GM12873 (cell line): ENCODE measurements at regions not wholly inside any gene's neighbourhood (a gene's known extent, or its start where the extent isn't known, plus 50 kb on each side); places are given as distances from the start of the nearest gene placed in this dataset.
A peak's percentile ranks its signal among the peaks of the same experiment; 100 is the strongest.

Source experiments
- CTCF ChIP-seq: IDR thresholded peaks from 2 replicates; pipeline ENCODE4 v1.5.1; 2012; ENCODE audit warnings: low read depth, mild to moderate bottlenecking, moderate library complexity, low read length, control low read depth; ENCODE audit not compliant: insufficient read depth; ENCODE audit errors: missing control alignments

- TF ChIP-seq CTCF: peak; percentile 72
These were observed 63.1 kb downstream of the ARL6IP4 start for GRCh38 chr12:123043536-123044001.

- no peak for TF ChIP-seq CTCF
These were observed 62.4 kb downstream of the ARL6IP4 start for GRCh38 chr12:123042833-123043232.

GRCh38 chr12:123041811-123042655 lies 61.6 kb downstream of the ARL6IP4 start:
- TF ChIP-seq CTCF: no peak

- no peak for TF ChIP-seq CTCF
These were observed 60.6 kb downstream of the ARL6IP4 start for GRCh38 chr12:123041042-123041531.

- TF ChIP-seq CTCF: no peak
These were observed 59.6 kb downstream of the ARL6IP4 start for GRCh38 chr12:123040106-123040505.

- no peak for TF ChIP-seq CTCF
These were observed 58.5 kb downstream of the ARL6IP4 start for GRCh38 chr12:123038966-123039365.

- no peak for TF ChIP-seq CTCF
These were observed 58.0 kb downstream of the ARL6IP4 start for GRCh38 chr12:123038486-123038885.
